ENCODE measurements at regions not wholly inside any gene's neighbourhood (a gene's known extent, or its start where the extent isn't known, plus 50 kb on each side); places are given as distances from the start of the nearest gene placed in this dataset.

DNA sequence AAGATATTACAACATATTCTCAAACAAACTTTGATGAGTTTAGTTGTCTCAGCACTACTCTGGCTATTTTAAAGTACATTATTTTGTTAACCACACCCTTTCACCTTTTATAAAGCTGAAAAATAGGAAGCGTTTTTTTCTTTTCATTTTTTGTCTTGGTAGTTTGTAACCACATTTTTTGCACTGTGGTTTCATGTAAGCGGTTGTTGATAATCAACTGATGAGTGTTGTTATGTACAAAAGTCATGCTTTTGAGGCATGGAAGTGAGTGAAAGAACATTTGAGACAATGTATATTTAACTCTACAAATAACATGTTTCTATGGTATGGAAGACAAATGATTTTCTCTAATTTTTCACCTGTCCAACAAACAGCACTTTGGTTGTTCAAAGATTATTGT lies 52.1 kb upstream of the ATP2B1 start:
- TF ChIP-seq, protein P1, sequence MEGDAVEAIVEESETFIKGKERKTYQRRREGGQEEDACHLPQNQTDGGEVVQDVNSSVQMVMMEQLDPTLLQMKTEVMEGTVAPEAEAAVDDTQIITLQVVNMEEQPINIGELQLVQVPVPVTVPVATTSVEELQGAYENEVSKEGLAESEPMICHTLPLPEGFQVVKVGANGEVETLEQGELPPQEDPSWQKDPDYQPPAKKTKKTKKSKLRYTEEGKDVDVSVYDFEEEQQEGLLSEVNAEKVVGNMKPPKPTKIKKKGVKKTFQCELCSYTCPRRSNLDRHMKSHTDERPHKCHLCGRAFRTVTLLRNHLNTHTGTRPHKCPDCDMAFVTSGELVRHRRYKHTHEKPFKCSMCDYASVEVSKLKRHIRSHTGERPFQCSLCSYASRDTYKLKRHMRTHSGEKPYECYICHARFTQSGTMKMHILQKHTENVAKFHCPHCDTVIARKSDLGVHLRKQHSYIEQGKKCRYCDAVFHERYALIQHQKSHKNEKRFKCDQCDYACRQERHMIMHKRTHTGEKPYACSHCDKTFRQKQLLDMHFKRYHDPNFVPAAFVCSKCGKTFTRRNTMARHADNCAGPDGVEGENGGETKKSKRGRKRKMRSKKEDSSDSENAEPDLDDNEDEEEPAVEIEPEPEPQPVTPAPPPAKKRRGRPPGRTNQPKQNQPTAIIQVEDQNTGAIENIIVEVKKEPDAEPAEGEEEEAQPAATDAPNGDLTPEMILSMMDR (IDR thresholded peaks at IDR 0.05; ENCODE audit: insufficient read depth, low read length, poor library complexity, severe bottlenecking): no peak
- no peak for TF ChIP-seq EZH2phosphoT487 (conservative IDR thresholded peaks at IDR 0.05; ENCODE audit: low read length)
